A549 (cell line): ENCODE measurements at regions not wholly inside any gene's neighbourhood (a gene's known extent, or its start where the extent isn't known, plus 50 kb on each side); places are given as distances from the start of the nearest gene placed in this dataset.

ENCODE experiments used
- CEBPB ChIP-seq, 2 experiments: fragments of >200 bp in 1 of 2; sonication (Bioruptor Twin) in 1 of 2; formaldehyde crosslinking in 1 of 2; IDR thresholded peaks; 2 replicates each; pipeline ENCODE4 v1.6.1; 2012 to 2016
- CHD2 ChIP-seq: fragments of 150-350 bp; IDR thresholded peaks from 2 replicates; pipeline ENCODE4 v1.6.1; 2014; ENCODE audit warnings: low read length; ENCODE audit not compliant: partially characterized antibody
- CTCF ChIP-seq: fragments of >200 bp; sonication (Bioruptor Twin); formaldehyde crosslinking; IDR thresholded peaks from 3 replicates; pipeline ENCODE4 v1.5.1; 2016
- HOXA7 ChIP-seq: fragments of 250-450 bp; sonication (Bioruptor Pico); IDR thresholded peaks from 2 replicates; pipeline ENCODE4 v1.5.0; 2020; ENCODE audit warnings: mild to moderate bottlenecking, moderate library complexity
- MAX ChIP-seq: IDR thresholded peaks from 2 replicates; pipeline ENCODE4 v1.6.1; 2012
- MAZ ChIP-seq: fragments of 150-350 bp; IDR thresholded peaks from 2 replicates; pipeline ENCODE4 v1.6.1; 2014; ENCODE audit warnings: antibody characterized with exemption, low read depth, low read length, borderline replicate concordance
- NFE2L2 ChIP-seq: fragments of 150-350 bp; conservative IDR thresholded peaks from 2 replicates; pipeline ENCODE4 v1.6.1; 2014; ENCODE audit warnings: low read length
- PBX3 ChIP-seq: IDR thresholded peaks from 2 replicates; pipeline ENCODE4 v1.6.1; 2012
- POLR2A ChIP-seq: IDR thresholded peaks from 2 replicates; pipeline ENCODE4 v1.6.1; 2012; ENCODE audit warnings: mild to moderate bottlenecking, low read length
- RAD21 ChIP-seq, 2 experiments: fragments of >200 bp in 1 of 2; sonication (Bioruptor Twin) in 1 of 2; formaldehyde crosslinking in 1 of 2; IDR thresholded peaks in 1 of 2; conservative IDR thresholded peaks in 1 of 2; 2 replicates in 1 of 2; 3 replicates in 1 of 2; pipeline ENCODE4 v1.6.1; 2012 to 2018; ENCODE audit warnings: inconsistent platforms in 1 of 2
- RCOR1 ChIP-seq: fragments of 150-350 bp; IDR thresholded peaks from 2 replicates; pipeline ENCODE4 v1.6.1; 2014; ENCODE audit warnings: antibody characterized with exemption, low read length, low read depth
- REST ChIP-seq: fragments of 200-600 bp; sonication (generic); IDR thresholded peaks from 2 replicates; pipeline ENCODE4 v1.6.1; 2016; ENCODE audit warnings: antibody characterized with exemption, mild to moderate bottlenecking, moderate library complexity
- RFX5 ChIP-seq: fragments of 450-650 bp; IDR thresholded peaks from 2 replicates; pipeline ENCODE4 v1.7.1; 2014; ENCODE audit warnings: antibody characterized with exemption, mild to moderate bottlenecking, moderate library complexity

- TF ChIP-seq RFX5, result no peak
- TF ChIP-seq CTCF, result no peak
- no peak for TF ChIP-seq CEBPB (IDR thresholded peaks at IDR 0.05)
- no peak for TF ChIP-seq NFE2L2
- TF ChIP-seq HOXA7 (CRISPR knock-in tag), result no peak
- TF ChIP-seq RAD21 (conservative IDR thresholded peaks at IDR 0.05 in 1 of 2, IDR thresholded peaks at IDR 0.05 in 1 of 2), result no peak
- TF ChIP-seq PBX3, result no peak
- no peak for TF ChIP-seq MAX
- no peak for TF ChIP-seq CHD2
- no peak for TF ChIP-seq POLR2A
- TF ChIP-seq MAZ, result no peak
- TF ChIP-seq REST, result no peak
- TF ChIP-seq RCOR1, result no peak
Observed at GRCh38 chr13:62747629-62748028, 1332.0 kb upstream of the PCDH20 start.
